B cell (primary cell): ENCODE measurements at regions not wholly inside any gene's neighbourhood (a gene's known extent, or its start where the extent isn't known, plus 50 kb on each side); places are given as distances from the start of the nearest gene placed in this dataset.

ENCODE experiments used
- ATAC-seq: fragments of 200-7000 bp; cut with Tn5 transposase; one replicate; pipeline ENCODE4 v1.10.0; 2021; ENCODE audit warnings: low read depth, mild to moderate bottlenecking, moderate number of reproducible peaks, moderate library complexity
- CTCF ChIA-PET: fragments of 350-600 bp; sonication (Branson Sonifier 250); formaldehyde crosslinking; loops from one replicate; lab custom pipeline; 2021; ENCODE audit warnings: antibody characterized with exemption, inconsistent platforms; lab: Charles Lee
- POLR2A ChIA-PET: fragments of 350-600 bp; sonication (Branson Sonifier 250); formaldehyde crosslinking; loops from one replicate; lab custom pipeline; 2021; ENCODE audit warnings: antibody characterized with exemption; lab: Charles Lee
- DNase-seq: peaks from one replicate; pipeline ENCODE4 v3.0.0; 2013
- H2AFZ ChIP-seq: 2 replicates; pipeline ENCODE4 v1.6.1; 2012; ENCODE audit warnings: mild to moderate bottlenecking, low read depth, low read length; ENCODE audit not compliant: insufficient read depth, poor library complexity, severe bottlenecking
- H3K27ac ChIP-seq, 2 donors: 1 replicate in 1 of 2; 2 replicates in 1 of 2; pipeline ENCODE4 v1.5.1; 2012 to 2013; ENCODE audit warnings: low read length in 2 of 2, mild to moderate bottlenecking in 2 of 2, moderate library complexity in 1 of 2
- H3K27me3 ChIP-seq, 4 experiments: fragments of 200-600 bp in 1 of 4; sonication (generic) in 1 of 4; replicated peaks in 1 of 4; 1 replicate in 2 of 4; 2 replicates in 2 of 4; pipeline versions ENCODE4 v1.6.1 to v1.7.0; 2013 to 2016; ENCODE audit warnings: low read length in 3 of 4, mild to moderate bottlenecking in 2 of 4, mixed read lengths in 1 of 4, moderate library complexity in 1 of 4; ENCODE audit not compliant: insufficient read depth in 4 of 4, control insufficient read depth in 3 of 4; ENCODE audit errors: control extremely low read depth in 1 of 4
- H3K36me3 ChIP-seq, 2 experiments: replicated peaks in 1 of 2; 1 replicate in 1 of 2; 2 replicates in 1 of 2; pipeline versions ENCODE4 v1.6.1 to v1.7.1; 2013; ENCODE audit warnings: low read length in 1 of 2; ENCODE audit not compliant: insufficient read depth in 2 of 2, control insufficient read depth in 1 of 2; ENCODE audit errors: control extremely low read depth in 1 of 2, extremely low read depth in 1 of 2
- H3K4me1 ChIP-seq, 2 donors: fragments of 200-600 bp in 1 of 2; sonication (generic) in 1 of 2; 1 replicate in 1 of 2; 2 replicates in 1 of 2; pipeline versions ENCODE4 v1.5.1 to v1.6.1; 2013 to 2017; ENCODE audit warnings: low read length in 2 of 2; ENCODE audit not compliant: control insufficient read depth in 2 of 2, insufficient read depth in 2 of 2
- H3K4me2 ChIP-seq: replicated peaks from 2 replicates; pipeline ENCODE3; 2012; ENCODE audit warnings: mild to moderate bottlenecking, low read depth, low read length; ENCODE audit not compliant: poor library complexity, severe bottlenecking
- H3K4me3 ChIP-seq, 5 experiments: fragments of 200-600 bp in 1 of 5; sonication (generic) in 1 of 5; 1 replicate in 3 of 5; 2 replicates in 2 of 5; pipeline versions ENCODE4 v1.5.1 to v1.7.0; 2011 to 2016; ENCODE audit warnings: low read length in 4 of 5, mild to moderate bottlenecking in 4 of 5, low read depth in 2 of 5, control low read depth in 1 of 5, moderate library complexity in 1 of 5; ENCODE audit not compliant: insufficient read depth in 1 of 5; ENCODE audit errors: control extremely low read depth in 1 of 5, extremely low read depth in 1 of 5
- H3K79me2 ChIP-seq: fragments of 200-600 bp; sonication (generic); one replicate; pipeline ENCODE4 v1.6.0; 2016; ENCODE audit warnings: low read length; ENCODE audit not compliant: control insufficient read depth, insufficient read depth
- H3K9ac ChIP-seq: fragments of 200-600 bp; sonication (generic); 2 replicates; pipeline ENCODE4 v1.6.1; 2017; ENCODE audit warnings: mild to moderate bottlenecking, low read length, moderate library complexity
- H3K9me3 ChIP-seq, 3 donors: one replicate each; pipeline versions ENCODE4 v1.6.1 to v1.7.1; 2013; ENCODE audit warnings: low read length in 2 of 3; ENCODE audit not compliant: control insufficient read depth in 2 of 3, insufficient read depth in 1 of 3; ENCODE audit errors: control extremely low read depth in 1 of 3
- H4K20me1 ChIP-seq: 2 replicates; pipeline ENCODE4 v1.6.0; 2012; ENCODE audit warnings: mild to moderate bottlenecking, low read length; ENCODE audit not compliant: insufficient read depth, control insufficient read depth, poor library complexity, severe bottlenecking
- H3K27ac Mint-ChIP-seq: one replicate; pipeline ENCODE4 v1.8.0; 2021; ENCODE audit warnings: mixed read lengths
- H3K27me3 Mint-ChIP-seq: one replicate; pipeline ENCODE4 v1.8.0; 2021; ENCODE audit warnings: mixed read lengths
- H3K4me1 Mint-ChIP-seq: one replicate; pipeline ENCODE4 v1.8.0; 2021; ENCODE audit warnings: mixed read lengths
- H3K4me3 Mint-ChIP-seq: one replicate; pipeline ENCODE4 v1.8.0; 2021; ENCODE audit warnings: mixed read lengths
- H3K9me3 Mint-ChIP-seq: one replicate; pipeline ENCODE4 v1.8.0; 2022; ENCODE audit warnings: mixed read lengths; ENCODE audit not compliant: insufficient read depth
- EZH2 ChIP-seq: IDR thresholded peaks from 2 replicates; pipeline ENCODE4 v1.6.1; 2012; ENCODE audit warnings: borderline replicate concordance, low read depth, mild to moderate bottlenecking, moderate library complexity, low read length; ENCODE audit not compliant: insufficient read depth, poor library complexity, severe bottlenecking
- WGBS: methylation state at CpG from one replicate; pipeline ENCODE4 v1.1.5; 2013; ENCODE audit warnings: missing lambda C conversion rate; ENCODE audit not compliant: insufficient coverage; 5-methylcytosine and 5-hydroxymethylcytosine counted together
- intact Hi-C: fragments of 100-400 bp; cut with micrococcal nuclease; formaldehyde crosslinking; loops from one replicate; pipeline ENCODE4 v1.10.0; 2022
- TF ChIP-seq, protein P1 (sequence below): fragments of 200-600 bp; IDR thresholded peaks from one replicate; pipeline ENCODE4 v1.8.0; 2022; ENCODE audit warnings: antibody characterized with exemption, mild to moderate bottlenecking

DNA sequence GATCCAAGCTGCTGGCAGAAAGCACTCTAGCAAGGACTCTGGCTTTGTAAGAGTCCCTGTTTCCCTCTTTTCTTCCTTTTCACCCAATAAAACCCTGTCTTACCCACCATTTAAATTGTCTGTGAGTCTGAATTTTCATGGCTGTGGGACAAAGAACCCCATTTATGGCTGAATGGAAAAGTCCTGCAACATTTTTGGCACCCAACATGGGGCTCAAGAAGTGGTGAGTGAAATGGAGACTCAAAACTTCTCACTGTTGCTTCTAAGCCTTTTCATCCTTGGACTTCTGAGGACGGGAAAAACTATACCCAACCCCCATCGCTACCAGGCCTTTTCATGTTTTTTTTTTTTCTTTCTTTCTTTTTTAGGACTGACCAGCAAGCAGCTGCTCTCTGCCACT is 329.5 kb upstream of the CWC22 start:
- ChIA-PET CTCF (no interaction called here), POLR2A (no interaction called here)
- Histone ChIP-seq H3K9ac (no peak overlapping the region), H3K36me3 (no peaks in the 10 kb centered on the region), H3K4me3 (no peak overlapping the region), H4K20me1 (no peaks in the 10 kb centered on the region), H3K4me2 (no peak overlapping the region), H3K27me3 (no peaks in the 10 kb centered on the region), H3K9me3 (peaks cover 8 to 29% (median 14%) of the 10 kb centered on the region in 3 donors), H3K79me2 (no peaks in the 10 kb centered on the region), H3K4me1 (peaks cover 8 to 12% of the 10 kb centered on the region in 2 donors), H2AFZ (no peak overlapping the region), H3K27ac (no peak overlapping the region)
- ATAC-seq (no peak), DNase-seq (no peak)
- no peak overlapping the region for H3K27ac Mint-ChIP-seq
- WGBS, result 100% methylated on average over 2 of the region's 2 CpGs
- TF ChIP-seq EZH2, result no peak
- TF ChIP-seq, protein P1, sequence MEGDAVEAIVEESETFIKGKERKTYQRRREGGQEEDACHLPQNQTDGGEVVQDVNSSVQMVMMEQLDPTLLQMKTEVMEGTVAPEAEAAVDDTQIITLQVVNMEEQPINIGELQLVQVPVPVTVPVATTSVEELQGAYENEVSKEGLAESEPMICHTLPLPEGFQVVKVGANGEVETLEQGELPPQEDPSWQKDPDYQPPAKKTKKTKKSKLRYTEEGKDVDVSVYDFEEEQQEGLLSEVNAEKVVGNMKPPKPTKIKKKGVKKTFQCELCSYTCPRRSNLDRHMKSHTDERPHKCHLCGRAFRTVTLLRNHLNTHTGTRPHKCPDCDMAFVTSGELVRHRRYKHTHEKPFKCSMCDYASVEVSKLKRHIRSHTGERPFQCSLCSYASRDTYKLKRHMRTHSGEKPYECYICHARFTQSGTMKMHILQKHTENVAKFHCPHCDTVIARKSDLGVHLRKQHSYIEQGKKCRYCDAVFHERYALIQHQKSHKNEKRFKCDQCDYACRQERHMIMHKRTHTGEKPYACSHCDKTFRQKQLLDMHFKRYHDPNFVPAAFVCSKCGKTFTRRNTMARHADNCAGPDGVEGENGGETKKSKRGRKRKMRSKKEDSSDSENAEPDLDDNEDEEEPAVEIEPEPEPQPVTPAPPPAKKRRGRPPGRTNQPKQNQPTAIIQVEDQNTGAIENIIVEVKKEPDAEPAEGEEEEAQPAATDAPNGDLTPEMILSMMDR, result no peak
- peaks cover 12% of the 10 kb centered on the region for H3K9me3 Mint-ChIP-seq
- H3K4me1 Mint-ChIP-seq, result peaks cover 19% of the 10 kb centered on the region
- H3K4me3 Mint-ChIP-seq, result no peak overlapping the region
- no peaks in the 10 kb centered on the region for H3K27me3 Mint-ChIP-seq
- intact Hi-C loops, result loop anchor here (10.0 kb wide), 1 partner anchor 968 kb away; no protein-coding TSS in a partner anchor

GRCh38 chr2:180334514-180334913 is 327.4 kb upstream of the CWC22 start:
- H3K79me2 ChIP-seq, result no peaks in the 10 kb centered on the region
- H2AFZ ChIP-seq, result no peak overlapping the region
- no peaks in the 10 kb centered on the region for H3K27me3 ChIP-seq
- POLR2A ChIA-PET, result interaction anchor here (0.6 to 1.2 kb wide), 3 partner anchors 15 to 645 kb away, joined by 3 to 4 read pairs (median 3); no protein-coding TSS in a partner anchor
- H4K20me1 ChIP-seq, result no peaks in the 10 kb centered on the region
- H3K4me2 ChIP-seq, result peak overlapping the region; percentile 42
- H3K9me3 Mint-ChIP-seq, result peaks cover 12% of the 10 kb centered on the region
- H3K27ac ChIP-seq, result peak overlapping the region in 1 of 2 donors; percentile 50
- no peaks in the 10 kb centered on the region for H3K36me3 ChIP-seq
- H3K4me3 Mint-ChIP-seq, result peak overlapping the region; percentile 36
- ATAC-seq, result peak; percentile 93
- H3K27me3 Mint-ChIP-seq, result no peaks in the 10 kb centered on the region
- DNase-seq, result peak; percentile 58
- no peak overlapping the region for H3K9ac ChIP-seq
- peaks cover 8 to 26% (median 9%) of the 10 kb centered on the region in 3 donors for H3K9me3 ChIP-seq
- 80% methylated on average over 1 of the region's 3 CpGs for WGBS
- peak overlapping the region; percentile 78 for H3K27ac Mint-ChIP-seq
- H3K4me1 Mint-ChIP-seq, result peaks cover 16% of the 10 kb centered on the region
- intact Hi-C loops, result loop anchor here (1.0 to 10.0 kb wide), 2 partner anchors 14 to 970 kb away; no protein-coding TSS in a partner anchor
- CTCF ChIA-PET, result interaction anchor here (1.0 kb wide), 1 partner anchor 646 kb away, joined by 3 read pairs; the partner anchor contains the start of gene UBE2E3
- TF ChIP-seq EZH2, result no peak
- TF ChIP-seq, protein P1, result no peak
- no peak overlapping the region for H3K4me3 ChIP-seq
- peaks cover 8% of the 10 kb centered on the region in 2 donors for H3K4me1 ChIP-seq
